NCI-H1436 treated with DMSO at 0.1 percent for 48 hours (cell line): ENCODE measurements at regions not wholly inside any gene's neighbourhood (a gene's known extent, or its start where the extent isn't known, plus 50 kb on each side); places are given as distances from the start of the nearest gene placed in this dataset.
"Not testable (repeated sequence)": the region's sequence is repeated elsewhere in the genome, so short reads cannot be mapped to it uniquely, and the experiment has no call there.

Source experiments
- DNase-seq: peaks from one replicate; lab custom pipeline; 2025; lab: John Stamatoyannopoulos, UW

DNA sequence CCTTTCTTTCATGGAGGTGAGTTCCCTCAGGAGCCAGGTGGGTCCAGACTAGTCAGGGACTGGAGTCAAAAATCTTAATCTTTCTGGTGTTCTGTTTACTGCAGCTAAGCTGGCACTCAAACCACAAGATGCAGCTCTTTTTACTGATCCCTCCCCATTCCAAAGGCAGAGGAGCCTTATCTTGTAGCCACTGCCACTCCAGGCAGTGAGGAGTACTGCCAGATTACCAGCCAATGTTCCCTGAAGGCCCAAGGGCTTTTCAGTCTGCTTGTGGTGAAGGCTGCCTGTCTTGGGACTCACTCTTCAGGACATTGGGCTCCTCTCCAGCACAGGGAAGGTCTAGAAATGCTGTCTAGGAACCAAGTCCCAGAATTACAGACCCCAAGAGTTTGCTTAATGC is 490.4 kb upstream of the ADGRB3 start:
- no peak for DNase-seq

GRCh38 chr6:68141190-68141589 is 493.9 kb upstream of the ADGRB3 start:
- no peak for DNase-seq

- no peak for DNase-seq
Measured at GRCh38 chr6:68139130-68139529, 496.0 kb upstream of the ADGRB3 start.

DNA sequence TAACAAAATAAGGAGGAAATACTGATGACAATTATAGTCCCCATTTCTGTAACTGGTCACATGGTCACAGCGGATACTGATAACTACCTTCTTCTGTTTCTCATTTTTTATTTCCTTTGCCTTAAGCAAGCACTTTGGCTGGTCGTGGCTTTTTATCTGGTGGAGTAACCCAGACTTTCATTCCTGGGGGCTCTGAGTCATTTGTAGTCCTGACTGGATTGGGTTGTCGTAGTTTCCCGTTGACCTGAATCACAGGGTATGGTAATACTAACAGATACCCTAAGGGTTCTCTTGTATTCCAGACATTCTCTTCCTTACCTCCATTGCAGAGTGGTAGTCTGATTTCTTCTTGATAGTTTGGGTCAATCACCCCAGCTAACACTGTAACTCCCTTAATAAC is 500.3 kb upstream of the ADGRB3 start:
- no peak for DNase-seq

DNA sequence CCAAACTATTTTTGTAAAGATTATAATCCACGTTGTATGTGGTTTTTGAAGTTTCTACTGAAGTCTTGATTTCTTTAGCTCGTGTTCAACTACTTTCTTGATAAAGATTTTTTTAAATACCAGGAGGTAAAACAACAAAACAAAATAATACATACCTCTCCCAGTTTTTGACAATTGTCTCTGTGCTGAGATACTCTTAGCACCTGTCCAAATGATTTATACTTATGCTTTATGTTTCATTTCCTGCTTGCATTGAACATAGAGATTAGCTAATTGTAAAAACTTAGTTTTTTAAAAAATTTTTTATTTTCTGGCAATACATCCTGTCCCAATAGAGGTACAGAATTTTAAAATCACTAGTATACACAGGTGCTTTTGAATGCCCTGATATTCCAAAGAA is 506.9 kb upstream of the ADGRB3 start:
- no peak for DNase-seq

DNA sequence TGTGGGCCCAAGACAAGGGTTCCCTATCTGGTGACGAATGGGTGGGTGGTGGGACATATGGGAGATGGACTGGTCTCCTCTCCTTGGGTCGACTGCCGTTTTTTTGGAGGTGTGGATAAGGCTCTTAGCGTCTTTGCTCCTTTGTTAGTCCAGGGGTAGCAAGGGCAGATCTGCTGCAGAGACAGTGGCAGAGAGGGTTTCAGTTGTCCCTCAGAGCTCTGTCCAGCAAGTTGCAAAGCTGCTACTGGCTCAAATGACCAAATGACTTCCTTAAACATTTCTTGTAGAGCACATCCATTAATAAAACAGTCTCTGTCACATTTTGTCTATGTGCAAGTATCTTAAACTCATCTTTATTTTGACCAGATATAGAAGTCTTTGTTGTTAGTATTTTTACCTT is 508.0 kb upstream of the ADGRB3 start:
- DNase-seq: no peak

- DNase-seq: no peak
Measured at GRCh38 chr6:68126089-68126749, 508.9 kb upstream of the ADGRB3 start.

GRCh38 chr6:68122975-68123374 is 512.1 kb upstream of the ADGRB3 start:
- DNase-seq: not testable (repeated sequence)

- no peak for DNase-seq
Measured at GRCh38 chr6:68122032-68122431, 513.0 kb upstream of the ADGRB3 start.

- DNase-seq: not testable (repeated sequence)
Measured at GRCh38 chr6:68120954-68121353, 514.1 kb upstream of the ADGRB3 start.

- DNase-seq: no peak
Measured at GRCh38 chr6:68114463-68115047, 520.5 kb upstream of the ADGRB3 start.

DNA sequence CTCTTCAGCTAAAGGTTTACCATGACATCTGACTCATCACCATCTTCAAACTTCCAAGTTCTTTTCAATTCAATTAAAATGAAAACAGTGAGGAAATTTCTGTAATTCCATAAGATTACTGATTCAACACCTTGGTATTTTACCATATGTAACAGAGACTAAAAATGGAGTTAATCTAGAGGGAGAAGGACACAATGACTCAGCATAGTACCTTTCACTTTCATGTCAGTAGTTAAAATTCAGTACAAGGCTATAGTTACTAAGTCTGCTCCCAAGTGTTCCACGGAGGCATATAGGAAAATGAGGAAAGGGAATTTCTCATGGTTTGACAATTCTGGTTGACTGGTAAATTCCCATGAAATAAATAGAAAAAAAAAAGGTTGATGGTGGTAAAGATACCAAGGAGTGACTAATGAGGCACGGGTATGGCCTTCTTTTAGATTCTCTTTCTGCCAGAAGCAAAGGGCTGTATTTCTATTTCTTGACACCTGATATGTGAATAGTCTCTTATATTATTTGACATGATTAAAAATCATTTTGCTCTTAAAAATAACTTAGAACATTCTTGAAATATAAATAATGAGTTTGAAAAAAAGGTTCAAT is 526.7 kb upstream of the ADGRB3 start:
- no peak for DNase-seq

GRCh38 chr6:68094070-68094469 is 541.0 kb upstream of the ADGRB3 start:
- DNase-seq: no peak

DNA sequence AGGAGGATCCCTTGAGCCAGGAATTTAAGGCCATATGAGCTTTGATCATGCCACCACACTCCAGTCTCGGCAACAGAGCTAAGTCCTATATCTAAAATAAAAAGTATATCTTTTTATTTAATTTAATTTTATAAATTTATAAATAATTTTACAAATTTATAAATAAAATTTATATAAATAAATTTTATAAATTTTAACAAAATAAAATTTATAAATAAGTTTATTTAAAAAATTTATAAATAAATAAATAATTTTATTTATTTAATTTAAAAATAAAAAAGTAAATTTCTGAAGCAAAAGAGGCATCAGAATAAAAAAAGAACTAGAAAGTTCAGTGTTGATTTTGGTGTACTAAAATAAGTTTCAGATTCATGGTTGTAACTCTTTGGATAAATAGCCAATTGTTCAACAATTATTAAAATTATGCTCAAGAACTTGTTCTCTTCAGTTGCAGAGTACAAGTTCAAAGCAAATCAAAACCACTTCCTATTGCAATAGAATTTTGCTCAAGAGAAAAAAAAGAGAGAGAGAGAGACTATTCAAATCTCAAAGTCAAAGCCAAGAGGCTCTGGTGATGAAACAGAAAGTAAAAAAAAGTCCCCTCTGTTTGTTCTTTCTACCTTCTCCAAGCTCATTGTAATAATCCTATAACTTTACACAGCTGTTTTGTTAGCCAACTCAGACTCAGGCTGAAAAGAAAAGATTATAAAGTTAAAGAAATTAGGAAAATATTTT is 547.5 kb upstream of the ADGRB3 start:
- no peak for DNase-seq

GRCh38 chr6:68086199-68086598 is 548.9 kb upstream of the ADGRB3 start:
- no peak for DNase-seq

DNA sequence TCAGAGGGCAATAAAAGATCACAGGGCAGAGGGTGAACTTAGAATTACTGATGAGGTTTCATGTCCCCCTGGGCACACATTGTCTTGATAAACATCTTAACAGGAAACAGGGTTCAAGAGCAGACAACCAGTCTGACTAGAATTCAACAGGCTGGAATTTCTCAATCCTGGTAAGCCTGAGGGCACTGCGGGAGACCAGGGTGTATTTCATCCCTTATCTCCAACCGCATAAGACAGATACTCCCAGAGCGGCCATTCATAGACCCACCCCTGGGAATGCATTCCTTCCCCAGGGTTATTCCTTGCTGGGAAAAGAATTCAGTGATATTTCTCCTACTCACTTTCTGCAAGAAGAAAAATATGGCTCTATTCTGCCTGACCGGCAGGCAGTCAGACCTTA is 549.5 kb upstream of the ADGRB3 start:
- not testable (repeated sequence) for DNase-seq

DNA sequence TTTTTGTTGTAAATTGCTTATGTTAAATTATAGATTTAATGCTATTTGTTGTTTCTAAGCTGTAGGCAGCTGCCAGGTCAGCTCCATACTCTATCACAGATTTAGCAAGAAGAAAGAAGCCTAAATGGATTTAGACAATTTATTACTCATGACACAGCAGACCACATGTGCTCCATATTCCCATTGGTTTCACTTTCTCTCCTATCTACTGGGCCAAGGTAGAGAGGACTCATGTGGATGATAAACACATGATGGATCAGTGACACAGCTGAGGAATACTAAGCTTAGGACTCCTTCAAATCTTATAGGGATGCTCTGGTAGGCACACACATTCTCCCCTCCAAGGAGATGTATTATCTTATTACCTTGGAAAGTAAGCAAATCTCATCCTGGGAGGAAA is 553.0 kb upstream of the ADGRB3 start:
- no peak for DNase-seq

DNA sequence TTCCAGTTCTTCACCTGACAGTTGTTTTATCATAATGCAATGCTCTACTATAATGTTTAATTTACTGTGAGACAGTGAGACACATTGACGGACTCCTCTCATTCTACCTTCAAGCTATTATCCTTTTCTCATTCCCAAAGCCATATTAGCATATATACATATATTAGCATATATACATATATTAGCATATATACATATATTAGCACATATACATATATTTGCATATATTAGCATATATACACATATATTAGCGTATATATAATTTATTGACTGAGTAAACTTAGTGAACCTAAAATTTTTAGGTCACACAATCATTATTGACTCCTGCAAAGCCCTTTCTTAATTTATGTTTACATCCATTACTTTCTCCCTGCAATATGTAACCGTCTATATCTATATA is 555.0 kb upstream of the ADGRB3 start:
- no peak for DNase-seq

DNA sequence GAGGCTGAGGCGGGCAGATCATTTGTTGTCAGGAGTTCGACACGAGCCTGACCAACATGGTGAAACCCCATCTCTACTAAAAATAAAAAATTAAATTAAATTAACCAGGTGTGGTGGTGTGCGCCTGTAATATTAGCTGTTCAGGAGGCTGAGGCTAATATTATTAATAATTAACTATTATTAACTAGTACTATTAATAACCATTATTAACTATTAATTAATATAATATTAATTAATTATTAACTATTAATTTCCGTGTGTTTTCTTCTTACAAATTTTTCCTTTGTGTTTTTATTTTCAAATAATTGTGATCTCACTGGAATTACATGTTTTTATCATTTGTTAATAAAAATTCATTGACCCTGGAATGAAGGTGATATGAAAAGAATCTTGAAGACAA is 557.4 kb upstream of the ADGRB3 start:
- DNase-seq: no peak

GRCh38 chr6:68071740-68072139 is 563.3 kb upstream of the ADGRB3 start:
- no peak for DNase-seq

- no peak for DNase-seq
Measured at GRCh38 chr6:68069921-68070710, 565.0 kb upstream of the ADGRB3 start.

- no peak for DNase-seq
Measured at GRCh38 chr6:68059899-68060298, 575.2 kb upstream of the ADGRB3 start.
